GM23338 (cell line): ENCODE measurements at regions not wholly inside any gene's neighbourhood (a gene's known extent, or its start where the extent isn't known, plus 50 kb on each side); places are given as distances from the start of the nearest gene placed in this dataset.

Experiments
- ATAC-seq: fragments of 200-7000 bp; cut with Tn5 transposase; 3 replicates; pipeline ENCODE4 v1.9.1; 2020
- DNase-seq: peaks from one replicate; pipeline ENCODE4 v3.0.0-alpha.2; 2015; ENCODE audit warnings: low spot score
- H2AFZ ChIP-seq: fragments of 200-600 bp; sonication (generic); 2 replicates; pipeline ENCODE4 v1.8.0; 2016; ENCODE audit warnings: antibody characterized with exemption, mild to moderate bottlenecking, moderate library complexity
- H3F3A ChIP-seq: fragments of 200-600 bp; sonication (generic); replicated peaks from 2 replicates; pipeline ENCODE4 v1.8.0; 2017; ENCODE audit warnings: antibody characterized with exemption, mixed run types, low read depth
- H3K27ac ChIP-seq: fragments of 200-600 bp; sonication (generic); 2 replicates; pipeline ENCODE4 v1.6.1; 2016; ENCODE audit warnings: low read depth
- H3K27me3 ChIP-seq: fragments of 200-600 bp; sonication (generic); 2 replicates; pipeline ENCODE4 v1.8.0; 2016; ENCODE audit warnings: mild to moderate bottlenecking, mixed run types, moderate library complexity; ENCODE audit not compliant: insufficient read depth
- H3K36me3 ChIP-seq: fragments of 200-600 bp; sonication (generic); 2 replicates; pipeline ENCODE4 v1.8.0; 2016; ENCODE audit warnings: mild to moderate bottlenecking; ENCODE audit not compliant: insufficient read depth
- H3K4me1 ChIP-seq: fragments of 200-600 bp; sonication (generic); 2 replicates; pipeline ENCODE4 v1.8.0; 2016; ENCODE audit warnings: mild to moderate bottlenecking, moderate library complexity; ENCODE audit not compliant: insufficient read depth
- H3K4me2 ChIP-seq: fragments of 200-600 bp; sonication (generic); 2 replicates; pipeline ENCODE4 v1.7.1; 2017; ENCODE audit warnings: mixed run types
- H3K4me3 ChIP-seq: fragments of 200-600 bp; sonication (generic); 2 replicates; pipeline ENCODE4 v1.6.1; 2016; ENCODE audit warnings: mixed run types
- H3K79me2 ChIP-seq: fragments of 200-600 bp; sonication (generic); replicated peaks from 2 replicates; pipeline ENCODE4 v1.8.0; 2017; ENCODE audit warnings: mild to moderate bottlenecking; ENCODE audit not compliant: insufficient read depth
- H3K9me2 ChIP-seq: fragments of 200-600 bp; sonication (generic); 2 replicates; pipeline ENCODE4 v1.8.0; 2017; ENCODE audit not compliant: insufficient read depth
- H4K20me1 ChIP-seq: fragments of 200-600 bp; sonication (generic); replicated peaks from 2 replicates; pipeline ENCODE4 v1.8.0; 2017; ENCODE audit warnings: mild to moderate bottlenecking; ENCODE audit not compliant: insufficient read depth
- H3K27ac Mint-ChIP-seq: 2 replicates; pipeline ENCODE4 v1.8.0; 2020; ENCODE audit warnings: inconsistent platforms, mild to moderate bottlenecking, moderate library complexity, mixed read lengths
- H3K27me3 Mint-ChIP-seq: 3 replicates; pipeline ENCODE4 v1.8.0; 2022; ENCODE audit warnings: low read depth, mild to moderate bottlenecking, moderate library complexity, mixed read lengths, inconsistent platforms; ENCODE audit not compliant: insufficient read depth, poor library complexity
- H3K36me3 Mint-ChIP-seq: 3 replicates; pipeline ENCODE4 v1.8.0; 2021; ENCODE audit warnings: low read depth, mild to moderate bottlenecking, inconsistent platforms, moderate library complexity, mixed read lengths
- H3K4me1 Mint-ChIP-seq: 3 replicates; pipeline ENCODE4 v1.8.0; 2020; ENCODE audit warnings: mild to moderate bottlenecking, inconsistent platforms, mixed read lengths
- H3K4me3 Mint-ChIP-seq: 3 replicates; pipeline ENCODE4 v1.8.0; 2021; ENCODE audit warnings: moderate library complexity, mild to moderate bottlenecking, inconsistent platforms, mixed read lengths
- H3K9me3 Mint-ChIP-seq: 3 replicates; pipeline ENCODE4 v1.8.0; 2020; ENCODE audit warnings: moderate library complexity, mild to moderate bottlenecking, inconsistent platforms, mixed read lengths
- CREB1 ChIP-seq: fragments of 250-450 bp; sonication (Bioruptor Pico); IDR thresholded peaks from 2 replicates; pipeline ENCODE4 v1.5.0; 2020; ENCODE audit warnings: low read depth, mild to moderate bottlenecking, moderate library complexity
- EZH2 ChIP-seq: fragments of 200-600 bp; sonication (generic); IDR thresholded peaks from one replicate; pipeline ENCODE4 v1.8.0; 2017; ENCODE audit warnings: antibody characterized with exemption, mild to moderate bottlenecking, low read depth; ENCODE audit not compliant: unreplicated experiment
- EZH2phosphoT487 ChIP-seq: fragments of 200-600 bp; sonication (generic); IDR thresholded peaks from one replicate; pipeline ENCODE4 v1.8.1; 2018; ENCODE audit warnings: antibody characterized with exemption; ENCODE audit not compliant: unreplicated experiment
- JUNB ChIP-seq: IDR thresholded peaks from one replicate; pipeline ENCODE4 v1.6.1; 2016; ENCODE audit warnings: antibody characterized with exemption; ENCODE audit not compliant: unreplicated experiment
- NANOG ChIP-seq: IDR thresholded peaks from 2 replicates; pipeline ENCODE4 v1.6.1; 2016; ENCODE audit warnings: antibody characterized with exemption, borderline replicate concordance
- POLR2AphosphoS5 ChIP-seq: IDR thresholded peaks from 2 replicates; pipeline ENCODE4 v1.6.1; 2016; ENCODE audit warnings: antibody characterized with exemption, low read depth
- STAT1 ChIP-seq: IDR thresholded peaks from one replicate; pipeline ENCODE4 v1.6.1; 2016; ENCODE audit warnings: antibody characterized with exemption; ENCODE audit not compliant: unreplicated experiment
- ZNF114 ChIP-seq: fragments of 250-450 bp; sonication (Bioruptor Pico); IDR thresholded peaks from 2 replicates; pipeline ENCODE4 v1.5.0; 2020; ENCODE audit warnings: mild to moderate bottlenecking, moderate library complexity
- ZNF331 ChIP-seq: fragments of 250-450 bp; sonication (Bioruptor Pico); IDR thresholded peaks from 2 replicates; pipeline ENCODE4 v1.5.0; 2020; ENCODE audit warnings: low read depth, mild to moderate bottlenecking, moderate library complexity
- TF ChIP-seq, protein P1 (sequence below), 2 experiments: fragments of 200-600 bp in 1 of 2; sonication (generic) in 1 of 2; conservative IDR thresholded peaks; 2 replicates each; pipeline versions ENCODE4 v1.5.1 to v1.6.1; 2016 to 2017; ENCODE audit warnings: antibody characterized with exemption in 2 of 2, low read depth in 2 of 2, mild to moderate bottlenecking in 2 of 2, moderate library complexity in 1 of 2
- TF ChIP-seq, protein P2 (sequence below): fragments of 250-450 bp; sonication (Bioruptor Pico); IDR thresholded peaks from 2 replicates; pipeline ENCODE4 v1.5.0; 2020; ENCODE audit warnings: mild to moderate bottlenecking, moderate library complexity
- TF ChIP-seq, protein P3 (sequence below): IDR thresholded peaks from 2 replicates; pipeline ENCODE4 v1.6.1; 2016; ENCODE audit warnings: antibody characterized with exemption
- TF ChIP-seq, protein P4 (sequence below): IDR thresholded peaks from one replicate; pipeline ENCODE4 v1.6.1; 2018; ENCODE audit warnings: antibody characterized with exemption; ENCODE audit not compliant: unreplicated experiment

DNA sequence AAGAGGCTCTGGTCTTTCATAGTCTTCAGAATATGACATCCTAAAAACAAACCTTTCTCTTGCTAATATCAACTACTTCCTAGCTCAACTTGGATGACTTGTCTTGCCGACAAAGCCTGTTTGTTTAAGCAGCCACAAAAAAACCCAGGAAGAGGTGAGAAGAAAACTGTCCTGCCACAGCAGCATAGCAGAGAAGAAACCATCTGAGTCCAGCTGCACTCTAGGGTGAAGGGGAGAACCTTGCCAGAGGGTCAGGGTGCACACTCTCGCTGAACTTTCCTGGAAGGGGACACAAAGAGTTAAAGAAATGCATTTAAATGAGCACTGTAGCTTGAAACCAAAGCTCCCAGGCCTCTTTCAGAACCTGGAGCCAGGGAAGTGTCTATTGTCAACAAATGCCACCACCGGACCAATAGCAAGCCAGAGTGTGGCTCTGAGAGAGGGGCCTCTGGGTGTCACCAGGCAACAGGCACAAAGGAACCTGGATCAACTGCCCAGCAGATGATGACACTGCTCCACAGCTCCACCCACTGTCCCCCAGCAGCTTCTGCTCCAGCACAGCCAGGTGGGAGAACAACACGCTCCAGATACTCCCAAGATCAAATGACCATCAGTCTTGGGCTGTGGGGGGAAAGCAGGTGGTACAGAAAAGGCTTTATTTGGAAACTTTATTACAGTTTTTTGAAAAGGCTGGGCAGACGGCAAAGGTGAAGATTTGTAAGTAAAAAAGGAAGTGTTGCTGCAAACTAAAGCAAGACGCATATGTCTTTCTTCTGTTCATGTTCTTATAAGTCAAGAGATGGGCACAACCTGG is 105.7 kb downstream of the RASSF10 start:
- TF ChIP-seq, protein P1, sequence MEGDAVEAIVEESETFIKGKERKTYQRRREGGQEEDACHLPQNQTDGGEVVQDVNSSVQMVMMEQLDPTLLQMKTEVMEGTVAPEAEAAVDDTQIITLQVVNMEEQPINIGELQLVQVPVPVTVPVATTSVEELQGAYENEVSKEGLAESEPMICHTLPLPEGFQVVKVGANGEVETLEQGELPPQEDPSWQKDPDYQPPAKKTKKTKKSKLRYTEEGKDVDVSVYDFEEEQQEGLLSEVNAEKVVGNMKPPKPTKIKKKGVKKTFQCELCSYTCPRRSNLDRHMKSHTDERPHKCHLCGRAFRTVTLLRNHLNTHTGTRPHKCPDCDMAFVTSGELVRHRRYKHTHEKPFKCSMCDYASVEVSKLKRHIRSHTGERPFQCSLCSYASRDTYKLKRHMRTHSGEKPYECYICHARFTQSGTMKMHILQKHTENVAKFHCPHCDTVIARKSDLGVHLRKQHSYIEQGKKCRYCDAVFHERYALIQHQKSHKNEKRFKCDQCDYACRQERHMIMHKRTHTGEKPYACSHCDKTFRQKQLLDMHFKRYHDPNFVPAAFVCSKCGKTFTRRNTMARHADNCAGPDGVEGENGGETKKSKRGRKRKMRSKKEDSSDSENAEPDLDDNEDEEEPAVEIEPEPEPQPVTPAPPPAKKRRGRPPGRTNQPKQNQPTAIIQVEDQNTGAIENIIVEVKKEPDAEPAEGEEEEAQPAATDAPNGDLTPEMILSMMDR (conservative IDR thresholded peaks at IDR 0.05; ENCODE audit: low read depth in 2 of 2), result peak; percentile 27 to 60
- TF ChIP-seq ZNF331 (CRISPR knock-in tag), result no peak
- TF ChIP-seq, protein P2, sequence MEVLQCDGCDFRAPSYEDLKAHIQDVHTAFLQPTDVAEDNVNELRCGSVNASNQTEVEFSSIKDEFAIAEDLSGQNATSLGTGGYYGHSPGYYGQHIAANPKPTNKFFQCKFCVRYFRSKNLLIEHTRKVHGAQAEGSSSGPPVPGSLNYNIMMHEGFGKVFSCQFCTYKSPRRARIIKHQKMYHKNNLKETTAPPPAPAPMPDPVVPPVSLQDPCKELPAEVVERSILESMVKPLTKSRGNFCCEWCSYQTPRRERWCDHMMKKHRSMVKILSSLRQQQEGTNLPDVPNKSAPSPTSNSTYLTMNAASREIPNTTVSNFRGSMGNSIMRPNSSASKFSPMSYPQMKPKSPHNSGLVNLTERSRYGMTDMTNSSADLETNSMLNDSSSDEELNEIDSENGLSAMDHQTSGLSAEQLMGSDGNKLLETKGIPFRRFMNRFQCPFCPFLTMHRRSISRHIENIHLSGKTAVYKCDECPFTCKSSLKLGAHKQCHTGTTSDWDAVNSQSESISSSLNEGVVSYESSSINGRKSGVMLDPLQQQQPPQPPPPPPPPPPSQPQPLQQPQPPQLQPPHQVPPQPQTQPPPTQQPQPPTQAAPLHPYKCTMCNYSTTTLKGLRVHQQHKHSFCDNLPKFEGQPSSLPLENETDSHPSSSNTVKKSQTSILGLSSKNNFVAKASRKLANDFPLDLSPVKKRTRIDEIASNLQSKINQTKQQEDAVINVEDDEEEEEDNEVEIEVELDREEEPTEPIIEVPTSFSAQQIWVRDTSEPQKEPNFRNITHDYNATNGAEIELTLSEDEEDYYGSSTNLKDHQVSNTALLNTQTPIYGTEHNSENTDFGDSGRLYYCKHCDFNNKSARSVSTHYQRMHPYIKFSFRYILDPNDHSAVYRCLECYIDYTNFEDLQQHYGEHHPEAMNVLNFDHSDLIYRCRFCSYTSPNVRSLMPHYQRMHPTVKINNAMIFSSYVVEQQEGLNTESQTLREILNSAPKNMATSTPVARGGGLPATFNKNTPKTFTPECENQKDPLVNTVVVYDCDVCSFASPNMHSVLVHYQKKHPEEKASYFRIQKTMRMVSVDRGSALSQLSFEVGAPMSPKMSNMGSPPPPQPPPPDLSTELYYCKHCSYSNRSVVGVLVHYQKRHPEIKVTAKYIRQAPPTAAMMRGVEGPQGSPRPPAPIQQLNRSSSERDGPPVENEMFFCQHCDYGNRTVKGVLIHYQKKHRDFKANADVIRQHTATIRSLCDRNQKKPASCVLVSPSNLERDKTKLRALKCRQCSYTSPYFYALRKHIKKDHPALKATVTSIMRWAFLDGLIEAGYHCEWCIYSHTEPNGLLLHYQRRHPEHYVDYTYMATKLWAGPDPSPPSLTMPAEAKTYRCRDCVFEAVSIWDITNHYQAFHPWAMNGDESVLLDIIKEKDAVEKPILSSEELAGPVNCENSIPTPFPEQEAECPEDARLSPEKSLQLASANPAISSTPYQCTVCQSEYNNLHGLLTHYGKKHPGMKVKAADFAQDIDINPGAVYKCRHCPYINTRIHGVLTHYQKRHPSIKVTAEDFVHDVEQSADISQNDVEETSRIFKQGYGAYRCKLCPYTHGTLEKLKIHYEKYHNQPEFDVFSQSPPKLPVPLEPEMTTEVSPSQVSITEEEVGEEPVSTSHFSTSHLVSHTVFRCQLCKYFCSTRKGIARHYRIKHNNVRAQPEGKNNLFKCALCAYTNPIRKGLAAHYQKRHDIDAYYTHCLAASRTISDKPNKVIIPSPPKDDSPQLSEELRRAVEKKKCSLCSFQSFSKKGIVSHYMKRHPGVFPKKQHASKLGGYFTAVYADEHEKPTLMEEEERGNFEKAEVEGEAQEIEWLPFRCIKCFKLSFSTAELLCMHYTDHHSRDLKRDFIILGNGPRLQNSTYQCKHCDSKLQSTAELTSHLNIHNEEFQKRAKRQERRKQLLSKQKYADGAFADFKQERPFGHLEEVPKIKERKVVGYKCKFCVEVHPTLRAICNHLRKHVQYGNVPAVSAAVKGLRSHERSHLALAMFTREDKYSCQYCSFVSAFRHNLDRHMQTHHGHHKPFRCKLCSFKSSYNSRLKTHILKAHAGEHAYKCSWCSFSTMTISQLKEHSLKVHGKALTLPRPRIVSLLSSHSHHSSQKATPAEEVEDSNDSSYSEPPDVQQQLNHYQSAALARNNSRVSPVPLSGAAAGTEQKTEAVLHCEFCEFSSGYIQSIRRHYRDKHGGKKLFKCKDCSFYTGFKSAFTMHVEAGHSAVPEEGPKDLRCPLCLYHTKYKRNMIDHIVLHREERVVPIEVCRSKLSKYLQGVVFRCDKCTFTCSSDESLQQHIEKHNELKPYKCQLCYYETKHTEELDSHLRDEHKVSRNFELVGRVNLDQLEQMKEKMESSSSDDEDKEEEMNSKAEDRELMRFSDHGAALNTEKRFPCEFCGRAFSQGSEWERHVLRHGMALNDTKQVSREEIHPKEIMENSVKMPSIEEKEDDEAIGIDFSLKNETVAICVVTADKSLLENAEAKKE (CRISPR knock-in tag), result 0 out of 2 replicates have a peak, but pooled peaks have one; percentile 62
- no peak for TF ChIP-seq EZH2phosphoT487
- no peak for TF ChIP-seq JUNB
- TF ChIP-seq, protein P3, sequence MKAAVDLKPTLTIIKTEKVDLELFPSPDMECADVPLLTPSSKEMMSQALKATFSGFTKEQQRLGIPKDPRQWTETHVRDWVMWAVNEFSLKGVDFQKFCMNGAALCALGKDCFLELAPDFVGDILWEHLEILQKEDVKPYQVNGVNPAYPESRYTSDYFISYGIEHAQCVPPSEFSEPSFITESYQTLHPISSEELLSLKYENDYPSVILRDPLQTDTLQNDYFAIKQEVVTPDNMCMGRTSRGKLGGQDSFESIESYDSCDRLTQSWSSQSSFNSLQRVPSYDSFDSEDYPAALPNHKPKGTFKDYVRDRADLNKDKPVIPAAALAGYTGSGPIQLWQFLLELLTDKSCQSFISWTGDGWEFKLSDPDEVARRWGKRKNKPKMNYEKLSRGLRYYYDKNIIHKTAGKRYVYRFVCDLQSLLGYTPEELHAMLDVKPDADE, result no peak
- TF ChIP-seq, protein P4, sequence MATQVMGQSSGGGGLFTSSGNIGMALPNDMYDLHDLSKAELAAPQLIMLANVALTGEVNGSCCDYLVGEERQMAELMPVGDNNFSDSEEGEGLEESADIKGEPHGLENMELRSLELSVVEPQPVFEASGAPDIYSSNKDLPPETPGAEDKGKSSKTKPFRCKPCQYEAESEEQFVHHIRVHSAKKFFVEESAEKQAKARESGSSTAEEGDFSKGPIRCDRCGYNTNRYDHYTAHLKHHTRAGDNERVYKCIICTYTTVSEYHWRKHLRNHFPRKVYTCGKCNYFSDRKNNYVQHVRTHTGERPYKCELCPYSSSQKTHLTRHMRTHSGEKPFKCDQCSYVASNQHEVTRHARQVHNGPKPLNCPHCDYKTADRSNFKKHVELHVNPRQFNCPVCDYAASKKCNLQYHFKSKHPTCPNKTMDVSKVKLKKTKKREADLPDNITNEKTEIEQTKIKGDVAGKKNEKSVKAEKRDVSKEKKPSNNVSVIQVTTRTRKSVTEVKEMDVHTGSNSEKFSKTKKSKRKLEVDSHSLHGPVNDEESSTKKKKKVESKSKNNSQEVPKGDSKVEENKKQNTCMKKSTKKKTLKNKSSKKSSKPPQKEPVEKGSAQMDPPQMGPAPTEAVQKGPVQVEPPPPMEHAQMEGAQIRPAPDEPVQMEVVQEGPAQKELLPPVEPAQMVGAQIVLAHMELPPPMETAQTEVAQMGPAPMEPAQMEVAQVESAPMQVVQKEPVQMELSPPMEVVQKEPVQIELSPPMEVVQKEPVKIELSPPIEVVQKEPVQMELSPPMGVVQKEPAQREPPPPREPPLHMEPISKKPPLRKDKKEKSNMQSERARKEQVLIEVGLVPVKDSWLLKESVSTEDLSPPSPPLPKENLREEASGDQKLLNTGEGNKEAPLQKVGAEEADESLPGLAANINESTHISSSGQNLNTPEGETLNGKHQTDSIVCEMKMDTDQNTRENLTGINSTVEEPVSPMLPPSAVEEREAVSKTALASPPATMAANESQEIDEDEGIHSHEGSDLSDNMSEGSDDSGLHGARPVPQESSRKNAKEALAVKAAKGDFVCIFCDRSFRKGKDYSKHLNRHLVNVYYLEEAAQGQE, result no peak
- no peak for TF ChIP-seq STAT1
- TF ChIP-seq CREB1, result no peak
- TF ChIP-seq ZNF114, result no peak
- TF ChIP-seq NANOG, result no peak
- no peak for TF ChIP-seq POLR2AphosphoS5
- no peak for TF ChIP-seq EZH2
- Histone ChIP-seq H2AFZ (peak overlapping the region; percentile 81; the same call in 1 of the 2 replicates), H3K9me2 (no peaks in the 10 kb centered on the region), H3F3A (no peaks in the 10 kb centered on the region), H3K79me2 (no peaks in the 10 kb centered on the region), H3K27ac (no peak overlapping the region), H3K4me3 (no peak overlapping the region), H3K27me3 (no peaks in the 10 kb centered on the region), H3K36me3 (no peaks in the 10 kb centered on the region), H3K4me1 (peaks cover 4% of the 10 kb centered on the region), H3K4me2 (0 out of 2 replicates have a peak overlapping the region, but pooled peaks have one; percentile 20), H4K20me1 (no peaks in the 10 kb centered on the region)
- H3K9me3 Mint-ChIP-seq, result no peaks in the 10 kb centered on the region
- ATAC-seq, result peak; percentile 92
- no peaks in the 10 kb centered on the region for H3K36me3 Mint-ChIP-seq
- H3K27ac Mint-ChIP-seq, result no peak overlapping the region
- no peak overlapping the region for H3K4me3 Mint-ChIP-seq
- no peaks in the 10 kb centered on the region for H3K27me3 Mint-ChIP-seq
- peaks cover 15% of the 10 kb centered on the region; the same call in 2 of the 3 replicates for H3K4me1 Mint-ChIP-seq
- peak; percentile 69 for DNase-seq
